AG09309 (cell line): ENCODE measurements at regions not wholly inside any gene's neighbourhood (a gene's known extent, or its start where the extent isn't known, plus 50 kb on each side); places are given as distances from the start of the nearest gene placed in this dataset.
"Not testable (repeated sequence)": the region's sequence is repeated elsewhere in the genome, so short reads cannot be mapped to it uniquely, and the experiment has no call there.

Experiments
- DNase-seq: peaks from one replicate; pipeline ENCODE4 v3.0.0-alpha.2; 2010; ENCODE audit warnings: low read depth
- H3K4me3 ChIP-seq: 2 replicates; pipeline ENCODE4 v1.5.1; 2011; ENCODE audit warnings: mild to moderate bottlenecking, low read depth, low read length, moderate library complexity; ENCODE audit not compliant: control insufficient read depth
- TF ChIP-seq, protein P1 (sequence below): IDR thresholded peaks from 2 replicates; pipeline ENCODE4 v1.5.1; 2011; ENCODE audit warnings: mild to moderate bottlenecking, low read depth, low read length, inconsistent platforms; ENCODE audit not compliant: insufficient read depth, control insufficient read depth; ENCODE audit errors: missing control alignments

DNA sequence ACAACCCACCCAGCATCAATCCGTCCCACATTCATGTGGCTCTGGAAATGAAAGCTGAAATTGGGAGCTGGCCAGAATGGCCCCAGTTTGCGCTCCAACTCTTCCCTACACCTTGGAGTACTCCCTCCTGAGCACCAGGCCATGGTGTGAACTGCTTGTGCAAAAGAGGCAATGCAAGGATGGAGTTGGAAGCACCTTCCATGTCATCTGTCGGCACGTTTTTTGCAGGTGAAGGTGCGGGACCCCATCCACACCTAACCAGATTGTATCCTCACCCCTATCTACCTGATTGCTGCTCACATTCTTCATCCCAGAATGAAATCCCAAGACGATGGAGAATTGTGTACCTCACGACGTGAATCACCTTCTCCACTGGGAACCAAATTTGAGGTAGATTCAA is 136.6 kb upstream of the WSB1 start:
- TF ChIP-seq, protein P1, sequence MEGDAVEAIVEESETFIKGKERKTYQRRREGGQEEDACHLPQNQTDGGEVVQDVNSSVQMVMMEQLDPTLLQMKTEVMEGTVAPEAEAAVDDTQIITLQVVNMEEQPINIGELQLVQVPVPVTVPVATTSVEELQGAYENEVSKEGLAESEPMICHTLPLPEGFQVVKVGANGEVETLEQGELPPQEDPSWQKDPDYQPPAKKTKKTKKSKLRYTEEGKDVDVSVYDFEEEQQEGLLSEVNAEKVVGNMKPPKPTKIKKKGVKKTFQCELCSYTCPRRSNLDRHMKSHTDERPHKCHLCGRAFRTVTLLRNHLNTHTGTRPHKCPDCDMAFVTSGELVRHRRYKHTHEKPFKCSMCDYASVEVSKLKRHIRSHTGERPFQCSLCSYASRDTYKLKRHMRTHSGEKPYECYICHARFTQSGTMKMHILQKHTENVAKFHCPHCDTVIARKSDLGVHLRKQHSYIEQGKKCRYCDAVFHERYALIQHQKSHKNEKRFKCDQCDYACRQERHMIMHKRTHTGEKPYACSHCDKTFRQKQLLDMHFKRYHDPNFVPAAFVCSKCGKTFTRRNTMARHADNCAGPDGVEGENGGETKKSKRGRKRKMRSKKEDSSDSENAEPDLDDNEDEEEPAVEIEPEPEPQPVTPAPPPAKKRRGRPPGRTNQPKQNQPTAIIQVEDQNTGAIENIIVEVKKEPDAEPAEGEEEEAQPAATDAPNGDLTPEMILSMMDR = no peak
- DNase-seq = no peak
- H3K4me3 ChIP-seq = no peak overlapping the region

- TF ChIP-seq, protein P1 = no peak
- no peak overlapping the region for H3K4me3 ChIP-seq
- no peak for DNase-seq
Observed at GRCh38 chr17:27157898-27158297, 136.0 kb upstream of the WSB1 start.

DNA sequence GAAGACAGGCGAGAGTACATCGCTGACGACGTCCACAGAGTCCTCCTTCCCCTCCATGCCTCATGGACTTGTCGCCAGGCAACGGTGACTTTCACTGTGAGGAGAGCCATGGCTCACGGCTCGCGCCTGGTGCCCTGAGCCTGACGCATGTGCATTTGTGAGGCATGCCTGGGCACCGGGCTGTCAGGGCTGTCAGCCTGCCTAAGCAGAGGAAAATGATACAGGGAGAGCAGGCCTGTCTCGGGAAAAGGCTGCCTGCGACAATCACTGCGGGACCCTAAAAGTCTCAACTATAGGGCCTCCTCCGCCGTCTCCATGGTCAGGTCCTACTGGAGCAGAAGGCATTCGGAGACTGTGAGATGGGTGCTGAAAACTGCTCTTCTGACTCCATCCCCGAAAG is 135.5 kb upstream of the WSB1 start:
- no peak overlapping the region for H3K4me3 ChIP-seq
- DNase-seq = no peak

DNA sequence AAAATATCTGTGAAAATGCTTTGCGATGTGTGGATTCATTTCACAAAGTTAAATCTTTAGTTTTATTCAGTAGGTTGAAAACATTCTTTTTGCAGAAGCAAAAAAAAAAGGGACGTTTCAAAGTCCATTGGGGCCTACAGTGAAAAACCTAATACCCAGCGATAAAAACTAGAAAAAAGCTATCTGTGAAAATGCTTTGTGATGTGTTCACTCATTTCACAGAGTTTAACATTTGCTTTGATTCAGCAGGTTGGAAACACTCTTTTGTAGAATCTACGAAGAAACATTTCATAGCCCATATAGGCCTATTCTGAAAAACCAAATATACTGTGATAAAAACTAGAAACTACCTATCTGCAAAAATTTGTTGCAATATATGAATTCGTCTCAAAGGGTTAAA is 113.6 kb upstream of the WSB1 start:
- no peak overlapping the region for H3K4me3 ChIP-seq
- TF ChIP-seq, protein P1 = no peak
- DNase-seq = no peak

More for the DNA sequence above, 135.5 kb upstream of the WSB1 start:
- TF ChIP-seq, protein P1 = no peak

- not testable (repeated sequence) for DNase-seq, H3K4me3 ChIP-seq
Observed at GRCh38 chr17:27181379-27181925, 112.5 kb upstream of the WSB1 start.

DNA sequence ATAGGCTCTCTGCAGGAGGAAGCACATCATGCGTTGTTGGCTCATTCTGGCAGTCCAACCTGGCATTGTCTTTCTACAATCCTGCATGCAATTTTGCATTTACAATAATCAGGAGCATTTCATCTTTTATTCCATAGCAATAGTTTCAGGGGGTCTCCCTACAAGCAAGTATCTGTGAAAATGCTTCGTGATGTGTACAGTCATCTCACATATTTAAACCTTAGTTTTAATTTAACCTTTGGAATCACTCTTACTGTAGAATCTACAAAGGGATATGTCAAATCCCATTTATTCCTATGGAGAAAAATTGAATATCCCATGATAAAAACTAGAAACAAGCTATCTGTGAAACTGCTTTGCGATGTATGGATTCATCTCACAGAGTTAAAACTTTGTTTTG is 112.0 kb upstream of the WSB1 start:
- TF ChIP-seq, protein P1 = no peak
- H3K4me3 ChIP-seq = no peak overlapping the region
- no peak for DNase-seq

DNA sequence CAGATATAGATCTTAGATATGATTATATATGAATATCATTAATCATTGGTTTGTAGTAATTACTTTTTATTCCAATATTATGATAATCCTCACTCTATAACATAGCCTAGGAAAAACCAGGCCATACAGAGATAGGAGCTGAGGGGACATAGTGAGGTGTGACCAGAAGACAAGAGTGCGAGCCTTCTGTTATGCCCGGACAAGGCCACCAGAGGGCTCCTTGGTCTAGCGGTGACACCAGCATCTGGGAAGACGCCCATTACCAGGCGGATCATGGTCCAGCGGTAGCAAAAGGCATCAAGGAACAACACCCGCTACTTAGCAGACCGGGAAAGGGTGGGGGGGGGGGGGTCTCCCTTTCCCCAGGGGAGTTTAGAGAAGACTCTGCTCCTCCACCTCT is 96.4 kb upstream of the WSB1 start:
- H3K4me3 ChIP-seq, DNase-seq: not testable (repeated sequence)
- TF ChIP-seq, protein P1 = peak; percentile 36
